Breast epithelium (tissue), 4 donors: ENCODE measurements at regions not wholly inside any gene's neighbourhood (a gene's known extent, or its start where the extent isn't known, plus 50 kb on each side); places are given as distances from the start of the nearest gene placed in this dataset.

Experiments
- DNase-seq, 2 donors: peaks; one replicate each; pipeline ENCODE4 v3.0.0-alpha.2; 2019; ENCODE audit warnings: low spot score in 2 of 2
- H3K27ac ChIP-seq, 2 donors: fragments of 200-600 bp; sonication (generic) in 1 of 2; one replicate each; pipeline ENCODE4 v1.5.1; 2016 to 2019; ENCODE audit warnings: mild to moderate bottlenecking in 1 of 2
- H3K27me3 ChIP-seq, 2 donors: fragments of 200-600 bp; sonication (generic) in 1 of 2; one replicate each; pipeline versions ENCODE4 v1.5.1 to v1.6.0; 2017 to 2019; ENCODE audit warnings: control low read depth in 1 of 2, mild to moderate bottlenecking in 1 of 2
- H3K36me3 ChIP-seq: fragments of 200-600 bp; one replicate; pipeline ENCODE4 v1.5.1; 2019
- H3K4me1 ChIP-seq, 2 donors: fragments of 200-600 bp; sonication (generic); one replicate each; pipeline ENCODE4 v1.5.1; 2016 to 2019; ENCODE audit warnings: control low read depth in 1 of 2
- H3K4me3 ChIP-seq, 3 donors: fragments of 200-600 bp; sonication (generic); 1 replicate in 2 of 3; 2 replicates in 1 of 3; pipeline ENCODE4 v1.5.1; 2016 to 2019; ENCODE audit warnings: mild to moderate bottlenecking in 3 of 3, moderate library complexity in 2 of 3
- H3K9me3 ChIP-seq, 2 donors: fragments of 200-600 bp; sonication (generic) in 1 of 2; one replicate each; pipeline ENCODE4 v1.5.1; 2016 to 2019; ENCODE audit warnings: control low read depth in 1 of 2
- CTCF ChIP-seq, 3 donors: fragments of 450-650 bp; IDR thresholded peaks; one replicate each; pipeline ENCODE4 v1.5.1; 2016 to 2017; ENCODE audit warnings: antibody characterized with exemption in 3 of 3, mild to moderate bottlenecking in 3 of 3, moderate library complexity in 3 of 3
- POLR2A ChIP-seq: fragments of 450-650 bp; IDR thresholded peaks from one replicate; pipeline ENCODE4 v1.6.1; 2016; ENCODE audit warnings: antibody characterized with exemption, mild to moderate bottlenecking, moderate library complexity
- POLR2AphosphoS5 ChIP-seq, 3 donors: sonication (generic); formaldehyde crosslinking; IDR thresholded peaks; one replicate each; pipeline ENCODE4 v1.6.1; 2017; ENCODE audit warnings: antibody characterized with exemption in 3 of 3
- intact Hi-C: fragments of 100-400 bp; cut with DNase I; formaldehyde crosslinking; loops from one replicate; pipeline ENCODE4 v1.15.1; 2023; ENCODE audit warnings: low total_unique reads

- DNase-seq: no peak
- H3K27me3 ChIP-seq: peaks cover 0 to 34% of the 10 kb centered on the region in 2 donors
- no peak overlapping the region for H3K27ac ChIP-seq
- H3K9me3 ChIP-seq: peaks cover 0 to 5% of the 10 kb centered on the region in 2 donors
- H3K4me3 ChIP-seq: no peak overlapping the region
- TF ChIP-seq CTCF (IDR thresholded peaks at IDR 0.05): no peak
- TF ChIP-seq POLR2AphosphoS5 (IDR thresholded peaks at IDR 0.05): no peak
- no peak for TF ChIP-seq POLR2A
- H3K4me1 ChIP-seq: no peaks in the 10 kb centered on the region
- intact Hi-C loops: no loop called here
- no peaks in the 10 kb centered on the region for H3K36me3 ChIP-seq
These were observed 87.8 kb upstream of the LHX5 start for GRCh38 chr12:113559466-113559865.

- H3K27ac ChIP-seq: no peak overlapping the region
- no peak for DNase-seq
- no peak for TF ChIP-seq POLR2A
- TF ChIP-seq POLR2AphosphoS5 (IDR thresholded peaks at IDR 0.05): no peak
- no peak for TF ChIP-seq CTCF (IDR thresholded peaks at IDR 0.05)
- peaks cover 0 to 28% of the 10 kb centered on the region in 2 donors for H3K27me3 ChIP-seq
- peaks cover 5 to 12% of the 10 kb centered on the region in 2 donors for H3K9me3 ChIP-seq
- intact Hi-C loops: no loop called here
- no peaks in the 10 kb centered on the region for H3K4me1 ChIP-seq
- H3K36me3 ChIP-seq: no peaks in the 10 kb centered on the region
- no peak overlapping the region for H3K4me3 ChIP-seq
These were observed 83.6 kb upstream of the LHX5 start for GRCh38 chr12:113555226-113555625.

- H3K4me1 ChIP-seq: no peaks in the 10 kb centered on the region
- no peak for DNase-seq
- peaks cover 0 to 34% of the 10 kb centered on the region in 2 donors for H3K27me3 ChIP-seq
- peaks cover 5 to 25% of the 10 kb centered on the region in 2 donors for H3K9me3 ChIP-seq
- no peaks in the 10 kb centered on the region for H3K36me3 ChIP-seq
- H3K4me3 ChIP-seq: no peak overlapping the region
- no peak overlapping the region for H3K27ac ChIP-seq
- TF ChIP-seq CTCF (IDR thresholded peaks at IDR 0.05) (no peak), POLR2A (no peak), POLR2AphosphoS5 (IDR thresholded peaks at IDR 0.05) (no peak)
- intact Hi-C loops: no loop called here
These were observed 81.1 kb upstream of the LHX5 start for GRCh38 chr12:113552760-113553159.

- H3K36me3 ChIP-seq: no peaks in the 10 kb centered on the region
- TF ChIP-seq POLR2AphosphoS5 (IDR thresholded peaks at IDR 0.05) (no peak), POLR2A (no peak), CTCF (IDR thresholded peaks at IDR 0.05) (no peak)
- H3K27me3 ChIP-seq: peaks cover 0 to 44% of the 10 kb centered on the region in 2 donors
- intact Hi-C loops: no loop called here
- H3K4me3 ChIP-seq: no peak overlapping the region
- no peak for DNase-seq
- H3K9me3 ChIP-seq: peaks cover 5 to 25% of the 10 kb centered on the region in 2 donors
- H3K27ac ChIP-seq: no peak overlapping the region
- H3K4me1 ChIP-seq: no peaks in the 10 kb centered on the region
These were observed 79.9 kb upstream of the LHX5 start for GRCh38 chr12:113551563-113551962.

- Histone ChIP-seq H3K4me3 (no peak overlapping the region), H3K4me1 (no peaks in the 10 kb centered on the region), H3K27ac (no peak overlapping the region), H3K9me3 (peaks cover 0 to 29% of the 10 kb centered on the region in 2 donors), H3K36me3 (no peaks in the 10 kb centered on the region), H3K27me3 (peaks cover 0 to 40% of the 10 kb centered on the region in 2 donors)
- TF ChIP-seq POLR2AphosphoS5 (IDR thresholded peaks at IDR 0.05) (no peak), POLR2A (no peak), CTCF (IDR thresholded peaks at IDR 0.05) (no peak)
- intact Hi-C loops: loop anchor here (10.0 kb wide), 1 partner anchor 504 kb away; no protein-coding TSS in a partner anchor
- no peak for DNase-seq
These were observed 76.8 kb upstream of the LHX5 start for GRCh38 chr12:113548467-113548866.
